Forelimb muscle (tissue), 1 donor: ENCODE measurements at regions not wholly inside any gene's neighbourhood (a gene's known extent, or its start where the extent isn't known, plus 50 kb on each side); places are given as distances from the start of the nearest gene placed in this dataset.
"Not testable (repeated sequence)": the region's sequence is repeated elsewhere in the genome, so short reads cannot be mapped to it uniquely, and the experiment has no call there.

Experiments
- DNase-seq: peaks from one replicate; pipeline ENCODE4 v3.0.0-alpha.2; 2013; ENCODE audit warnings: low read depth

DNA sequence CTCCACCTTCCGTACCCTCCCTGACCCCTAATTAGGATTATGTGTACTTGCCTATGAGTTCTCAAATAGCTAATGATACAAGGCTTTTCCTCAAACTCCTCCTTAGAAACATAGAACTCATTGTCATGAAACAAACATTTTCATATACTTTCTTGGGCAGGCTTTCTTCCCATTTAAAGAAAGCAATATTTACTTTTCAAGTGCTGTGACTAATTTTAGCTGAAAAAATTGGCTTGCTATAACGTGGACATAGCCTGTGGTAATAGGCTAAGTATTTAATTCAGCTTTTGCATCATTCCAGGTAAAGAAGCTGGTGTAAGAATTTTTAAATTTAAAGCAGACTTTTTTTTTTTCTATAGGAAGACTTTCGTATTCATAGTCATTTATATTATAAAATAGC, 208.7 kb downstream of the SOX2 start:
- no peak for DNase-seq

DNA sequence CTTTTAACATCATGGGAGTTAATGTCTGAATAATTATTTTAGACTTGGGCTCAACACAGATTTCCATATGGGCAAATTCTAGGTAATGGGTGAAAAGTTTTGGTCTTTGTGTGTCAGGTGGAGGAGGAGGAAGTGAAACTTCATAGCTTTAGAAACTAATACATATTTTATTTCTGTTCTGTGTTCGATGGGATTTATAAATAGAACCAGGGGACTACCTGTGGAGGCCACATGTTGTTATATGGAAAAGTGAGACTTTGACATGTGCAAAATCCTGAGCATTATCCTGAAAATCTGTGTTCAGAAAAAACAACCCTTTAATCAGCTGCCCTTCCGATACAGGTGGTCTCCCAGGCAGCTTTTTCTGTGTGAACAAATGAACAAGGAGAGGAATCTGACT, 209.5 kb downstream of the SOX2 start:
- no peak for DNase-seq

DNA sequence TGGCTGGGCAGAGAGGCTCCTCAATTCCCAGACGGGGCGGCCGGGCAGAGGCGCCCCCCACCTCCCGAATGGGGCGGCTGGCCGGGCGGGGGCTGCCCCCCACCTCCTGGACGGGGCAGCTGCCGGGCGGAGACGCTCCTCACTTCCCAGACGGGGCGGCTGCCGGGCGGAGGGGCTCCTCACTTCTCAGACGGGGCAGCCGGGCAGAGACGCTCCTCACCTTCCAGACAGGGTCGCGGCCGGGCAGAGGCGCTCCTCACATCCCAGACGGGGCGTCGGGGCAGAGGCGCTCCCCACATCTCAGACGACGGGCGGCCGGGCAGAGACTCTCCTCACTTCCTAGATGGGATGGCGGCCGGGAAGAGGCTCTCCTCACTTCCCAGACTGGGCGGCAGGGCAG, 214.1 kb downstream of the SOX2 start:
- not testable (repeated sequence) for DNase-seq

DNA sequence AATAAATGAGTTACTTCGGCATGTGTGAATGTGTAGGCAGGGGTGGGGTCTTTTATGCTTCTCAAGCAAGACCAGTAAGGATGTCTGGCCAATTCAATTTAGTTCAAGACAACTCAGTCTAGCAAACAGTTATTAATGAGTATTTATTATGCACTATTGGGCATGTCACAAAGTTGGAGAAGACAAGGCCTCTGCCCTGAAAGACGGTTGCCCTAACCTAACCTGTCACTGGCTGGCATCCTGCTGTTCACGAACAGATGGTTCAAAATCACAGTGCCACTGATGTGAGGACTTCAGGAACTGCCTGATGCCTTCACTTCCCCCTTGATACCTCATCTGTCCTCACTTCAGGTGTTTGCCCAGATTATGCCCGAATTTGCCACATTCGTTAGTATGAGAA, 217.8 kb downstream of the SOX2 start:
- no peak for DNase-seq

DNA sequence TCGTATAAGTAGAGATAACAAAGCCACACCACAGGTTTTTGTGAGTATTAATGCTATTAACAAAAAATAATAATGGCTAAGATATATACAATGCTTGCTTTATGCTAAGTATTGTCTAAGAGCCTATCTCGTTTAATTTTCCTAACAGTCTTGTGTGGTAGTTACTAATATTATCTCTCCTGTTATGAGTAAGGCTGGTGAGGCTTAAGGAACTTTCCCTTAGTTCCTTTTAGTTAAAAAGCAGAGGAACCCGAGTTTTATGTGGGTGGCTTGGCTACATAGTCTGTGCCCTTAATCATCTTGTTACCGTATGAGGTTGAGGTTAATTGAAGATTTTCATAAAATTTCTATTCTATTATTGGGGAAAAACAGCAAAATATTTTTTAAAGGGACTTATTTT, 218.4 kb downstream of the SOX2 start:
- no peak for DNase-seq

DNA sequence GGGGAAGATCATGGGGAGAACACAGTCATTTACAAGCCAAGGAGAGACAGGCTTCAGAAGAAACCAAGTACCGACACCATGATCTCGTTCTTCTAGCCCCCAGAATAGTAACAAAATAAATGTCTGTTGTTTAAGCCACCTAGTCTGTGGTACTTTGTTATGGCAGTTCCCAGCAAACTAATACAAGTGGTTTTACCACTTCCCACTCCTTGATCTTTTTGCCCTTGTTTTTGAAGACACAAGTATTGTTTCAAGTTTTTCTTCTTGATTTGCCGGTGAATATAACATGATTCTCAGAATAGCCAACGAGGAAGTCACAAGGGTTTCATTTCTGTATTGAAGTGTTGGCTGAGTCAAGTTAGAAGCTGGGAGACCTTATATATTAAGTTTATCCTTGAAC, 220.3 kb downstream of the SOX2 start:
- no peak for DNase-seq

DNA sequence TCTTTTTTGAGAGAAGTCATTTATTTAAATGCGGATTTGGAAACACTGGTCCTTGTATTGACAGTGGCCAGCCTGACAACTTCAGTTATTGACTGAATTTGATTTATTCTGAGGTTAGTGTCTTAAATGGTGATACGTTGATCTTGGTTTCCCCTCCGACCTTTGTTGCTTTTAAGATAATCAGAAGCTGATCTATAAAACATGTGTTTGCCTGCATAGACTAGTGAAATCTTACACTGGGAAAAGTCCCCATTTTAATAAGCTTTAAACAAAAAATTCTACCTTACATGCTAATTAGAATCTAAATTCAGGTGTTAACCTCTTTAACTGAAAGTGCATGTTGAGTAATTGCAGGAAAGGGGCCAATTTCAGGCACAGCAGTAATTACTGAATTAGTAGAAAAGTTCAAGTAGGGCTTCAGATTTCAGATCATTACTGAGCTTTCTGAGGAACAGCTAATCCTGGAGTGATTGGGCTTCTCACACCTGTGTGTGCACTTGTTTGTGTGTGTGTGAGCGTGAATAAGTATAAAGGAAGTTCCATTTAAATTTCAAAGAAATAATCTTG, 221.4 kb downstream of the SOX2 start:
- DNase-seq, result no peak

DNA sequence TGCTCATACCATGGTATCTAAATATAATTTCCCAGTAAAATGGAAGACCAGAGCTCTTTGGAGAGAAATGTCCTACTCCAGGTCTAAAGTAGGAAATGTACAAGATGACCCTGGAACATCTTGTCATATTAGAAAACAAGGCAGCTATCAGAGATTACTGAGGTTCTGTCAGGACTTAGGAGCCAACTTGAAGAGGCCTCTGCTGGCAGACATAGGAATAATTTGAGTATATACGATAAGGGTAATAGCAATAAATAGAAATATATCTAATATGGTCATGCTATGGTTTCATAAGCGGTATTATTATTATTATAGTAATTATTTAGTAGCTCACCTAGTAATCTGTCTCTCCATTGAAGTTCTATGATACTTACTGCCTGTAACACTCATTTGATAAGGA, 224.2 kb downstream of the SOX2 start:
- DNase-seq, result no peak

DNA sequence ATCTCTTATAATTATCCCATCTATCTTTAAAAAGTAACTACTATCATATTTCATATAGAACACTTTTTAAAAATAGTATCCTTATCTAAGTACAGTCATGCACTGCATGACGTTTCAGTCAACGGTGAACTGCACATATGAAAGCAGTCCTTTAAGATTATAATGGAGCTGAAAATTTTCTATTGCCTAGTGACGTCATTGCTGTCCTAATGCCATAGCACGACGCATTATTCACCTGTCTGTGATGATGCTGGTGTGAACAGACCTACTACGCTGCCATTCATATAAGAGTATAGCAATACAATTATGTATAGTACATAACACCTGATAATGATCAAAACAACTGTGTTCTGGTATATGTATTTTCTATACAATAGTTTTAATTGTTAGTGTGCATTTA, 225.0 kb downstream of the SOX2 start:
- no peak for DNase-seq

DNA sequence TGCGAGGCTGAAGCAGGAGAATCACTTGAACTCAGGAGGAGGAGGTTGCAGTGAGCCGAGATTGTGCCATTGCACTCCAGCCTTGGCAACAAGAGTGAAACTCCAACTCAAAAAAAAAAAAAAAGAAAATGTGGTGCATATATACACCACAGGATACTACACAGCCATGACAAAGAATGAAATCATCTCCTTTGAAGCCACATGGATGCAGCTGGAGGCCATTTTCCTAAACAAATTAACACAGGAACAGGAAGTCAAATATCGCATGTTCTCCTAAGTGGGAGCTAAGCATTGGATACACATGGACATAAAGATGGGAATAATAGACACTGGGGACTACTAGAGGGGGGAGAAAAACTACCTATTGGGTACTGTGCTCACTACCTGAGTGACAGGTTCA, 226.9 kb downstream of the SOX2 start:
- not testable (repeated sequence) for DNase-seq

DNA sequence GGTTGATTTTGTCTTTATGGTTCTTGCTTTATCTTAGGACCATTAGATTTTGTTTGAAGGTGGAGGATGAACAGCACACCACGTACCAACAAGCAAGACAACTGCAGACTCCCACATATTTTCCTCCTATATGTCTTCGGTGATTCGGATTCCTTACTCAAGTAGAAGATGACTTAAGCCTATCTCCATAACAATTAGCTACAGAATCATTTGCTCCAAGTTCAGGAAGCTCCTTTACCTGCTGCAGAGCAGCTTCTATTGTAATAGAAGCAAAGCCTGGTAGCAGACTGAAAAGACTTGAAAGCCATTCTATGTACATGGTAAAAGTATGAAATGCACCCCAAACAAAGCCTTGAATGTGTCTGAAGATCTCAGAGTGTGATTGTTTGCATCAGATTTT, 229.0 kb downstream of the SOX2 start:
- DNase-seq, result no peak

DNA sequence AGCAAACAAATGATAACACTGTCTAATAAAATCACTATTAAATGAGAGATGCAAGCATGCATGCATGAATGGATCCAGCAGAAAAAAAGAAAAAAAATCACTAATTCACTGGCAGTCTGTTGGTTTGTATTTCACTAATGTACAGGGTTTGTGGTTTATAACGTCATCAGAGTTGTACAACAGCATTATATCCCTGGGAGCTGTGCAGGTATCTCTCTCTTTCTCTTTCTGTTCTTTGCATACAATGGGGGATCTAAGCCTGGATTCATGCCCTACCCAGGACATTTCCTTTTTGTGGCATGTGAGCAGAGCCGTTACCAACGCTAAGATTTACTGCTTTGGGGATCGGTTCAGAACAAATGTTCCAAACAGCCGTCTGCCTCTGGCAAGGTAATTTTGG, 229.5 kb downstream of the SOX2 start:
- DNase-seq, result no peak

DNA sequence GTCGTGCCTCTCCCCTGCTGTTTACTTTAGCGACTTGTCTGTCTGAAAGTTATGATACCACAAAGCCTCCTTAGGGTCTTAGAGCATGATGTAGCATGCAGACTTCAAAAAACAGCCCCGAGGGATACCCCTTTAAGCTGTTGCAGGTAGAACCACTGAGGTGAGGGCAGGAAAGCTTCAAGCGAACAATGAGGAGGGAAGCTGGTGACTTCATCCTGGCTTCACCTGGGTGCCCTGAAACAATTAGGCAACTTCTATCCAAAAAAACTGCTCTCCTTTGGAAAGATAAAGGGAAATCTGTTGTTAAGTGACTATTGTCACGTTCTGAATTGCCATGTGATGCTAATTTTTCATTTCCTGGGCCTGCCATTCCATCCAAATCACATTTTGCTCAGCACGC, 231.6 kb downstream of the SOX2 start:
- DNase-seq, result no peak

DNA sequence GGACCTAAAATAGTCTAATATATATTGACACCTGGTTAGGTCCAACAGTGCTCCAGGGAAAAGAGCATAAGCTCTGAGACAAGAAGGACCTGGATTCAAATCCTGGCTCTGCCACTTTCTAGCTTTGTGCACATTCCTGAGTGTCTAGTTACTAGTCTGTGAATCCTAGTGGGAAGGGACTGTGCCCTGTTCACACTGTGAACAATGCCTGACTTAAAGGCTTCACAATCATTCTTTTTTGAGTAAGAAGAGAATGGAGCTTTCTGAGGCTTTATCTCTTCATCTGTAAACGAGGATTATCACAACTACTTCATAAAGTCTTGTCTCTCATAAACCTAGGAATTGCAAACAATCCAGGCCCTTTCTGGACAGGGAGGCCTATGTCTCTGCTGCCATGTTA, 235.9 kb downstream of the SOX2 start:
- no peak for DNase-seq

DNA sequence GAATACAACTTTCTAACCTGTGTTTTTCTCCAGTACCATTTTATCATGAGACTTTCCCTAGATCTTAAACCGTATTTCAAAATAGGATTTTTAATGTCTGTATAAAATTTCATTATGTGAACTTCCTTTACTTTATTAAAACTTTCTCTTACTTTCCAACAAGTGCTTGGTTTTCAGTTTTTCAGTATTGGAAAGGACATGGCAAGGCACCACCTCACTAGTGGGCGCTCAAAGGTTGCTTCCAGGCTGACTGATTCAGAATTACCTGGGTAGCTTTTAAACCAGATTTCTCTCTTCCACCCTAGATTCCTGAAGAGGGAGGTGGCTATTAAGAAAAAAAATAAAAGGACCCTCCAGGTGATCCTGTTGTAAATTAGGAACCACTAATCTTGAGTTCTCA, 236.6 kb downstream of the SOX2 start:
- no peak for DNase-seq

DNA sequence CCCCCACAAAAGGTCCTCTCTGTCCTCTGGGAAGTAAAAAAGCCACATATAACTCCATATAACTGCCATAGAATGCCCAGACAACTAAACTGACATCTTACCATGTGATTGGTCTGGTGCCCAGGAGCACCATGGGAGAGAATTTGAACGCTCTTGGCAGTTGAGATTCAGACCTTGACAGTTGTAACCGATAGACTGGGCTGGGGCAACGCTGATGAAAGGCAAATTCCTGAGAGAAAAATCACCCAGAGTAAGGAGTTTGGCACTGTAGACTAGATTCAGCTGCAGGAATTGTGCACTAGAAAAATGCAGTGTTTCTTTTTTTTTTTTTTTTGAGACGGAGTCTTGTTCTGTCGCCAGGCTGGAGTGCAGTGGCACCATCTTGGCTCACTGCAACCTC, 240.5 kb downstream of the SOX2 start:
- DNase-seq, result no peak

DNA sequence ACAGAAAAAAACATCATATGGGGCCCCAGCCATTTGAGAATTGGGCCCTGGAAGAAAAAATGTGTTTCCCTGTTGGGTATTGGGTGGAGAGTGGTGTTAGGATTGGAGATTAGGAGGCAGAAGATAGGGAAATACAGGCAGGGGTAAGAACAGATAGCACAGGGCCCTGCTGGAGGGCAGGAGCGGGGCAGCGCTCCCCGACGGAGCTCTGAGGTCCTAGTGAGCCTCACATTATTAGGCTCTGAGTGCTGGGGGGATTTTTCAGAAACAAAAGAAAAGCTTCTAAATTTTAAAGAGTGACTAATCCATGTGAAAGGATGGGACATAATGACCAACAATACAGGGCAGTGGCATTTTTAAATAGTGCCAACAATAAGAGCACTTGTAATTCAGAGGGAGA, 241.2 kb downstream of the SOX2 start:
- DNase-seq, result no peak

DNA sequence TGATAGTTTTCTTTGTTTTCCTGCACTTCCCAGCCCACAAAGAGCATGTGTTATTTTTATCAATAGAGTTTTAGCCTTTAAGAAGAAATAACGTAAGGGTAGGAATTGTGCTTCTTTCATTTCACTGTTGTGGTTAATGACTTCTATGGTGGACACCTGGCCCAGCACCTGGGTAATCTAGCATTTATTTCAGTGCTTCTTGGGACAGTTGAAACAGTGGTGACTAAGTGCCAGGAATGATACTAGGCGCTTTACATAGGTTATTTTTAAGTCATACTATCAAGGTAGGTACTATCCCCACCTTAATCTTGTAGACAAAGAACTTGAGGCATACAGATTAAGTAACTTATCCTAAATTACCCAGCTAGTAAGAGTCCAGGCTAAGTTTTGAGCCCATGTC, 243.8 kb downstream of the SOX2 start:
- no peak for DNase-seq

DNA sequence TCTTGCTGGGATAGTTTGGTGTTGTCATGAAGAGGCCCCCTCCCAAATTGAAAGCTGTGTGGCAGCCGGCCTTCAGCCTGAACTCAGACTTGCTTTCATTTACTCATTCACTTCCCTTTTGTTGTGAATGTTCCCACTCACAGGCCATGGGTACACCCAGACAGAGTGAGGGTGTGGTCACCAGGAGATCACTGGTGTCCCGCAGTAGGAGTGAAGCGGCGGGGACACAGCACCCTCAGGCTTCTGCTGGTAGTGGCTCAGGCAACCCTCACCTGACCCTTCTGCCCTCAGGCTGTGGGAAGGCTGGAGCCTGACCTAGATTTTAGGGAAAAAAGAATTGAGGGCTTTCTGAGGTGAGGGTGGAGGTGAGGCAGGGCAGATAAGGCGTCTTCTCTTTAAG, 244.4 kb downstream of the SOX2 start:
- no peak for DNase-seq

DNA sequence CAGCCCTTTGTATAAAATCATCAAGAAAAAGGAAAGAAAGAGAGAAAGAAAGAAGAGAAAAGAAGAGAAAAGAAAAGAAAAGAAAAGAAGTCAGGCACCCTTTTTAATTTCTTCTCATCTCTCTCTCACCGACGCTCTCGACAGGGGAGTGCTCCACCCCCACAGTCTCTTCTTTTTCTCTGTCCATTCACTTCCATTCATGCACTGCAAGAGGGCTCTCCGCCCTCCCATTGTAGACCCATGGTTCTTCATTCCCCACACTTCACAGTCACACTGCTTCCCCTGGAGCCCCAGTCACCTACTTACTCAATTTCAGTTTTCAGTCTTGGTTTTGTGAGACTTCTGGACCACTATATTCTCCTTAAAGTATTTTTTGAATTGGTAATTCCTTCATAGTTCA, 254.7 kb downstream of the SOX2 start:
- DNase-seq, result no peak

DNA sequence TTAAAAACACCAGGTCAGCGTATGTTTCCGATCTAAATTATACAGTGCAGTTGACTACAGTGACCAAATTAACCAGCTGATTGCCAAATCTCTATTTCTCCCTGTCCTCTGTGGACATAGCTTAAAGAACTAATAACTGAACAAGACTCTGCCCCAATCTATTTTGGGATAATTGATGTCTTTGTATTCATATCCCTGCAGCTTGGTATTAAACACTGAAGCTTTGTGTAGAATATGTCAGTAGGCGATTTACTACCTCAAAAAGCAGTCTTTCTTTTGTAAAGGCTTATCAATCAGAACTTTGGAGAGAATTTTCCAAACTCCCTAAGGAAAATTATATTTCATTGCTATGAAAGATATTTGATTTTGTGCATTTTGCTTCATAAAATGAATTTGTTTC, 258.2 kb downstream of the SOX2 start:
- no peak for DNase-seq

DNA sequence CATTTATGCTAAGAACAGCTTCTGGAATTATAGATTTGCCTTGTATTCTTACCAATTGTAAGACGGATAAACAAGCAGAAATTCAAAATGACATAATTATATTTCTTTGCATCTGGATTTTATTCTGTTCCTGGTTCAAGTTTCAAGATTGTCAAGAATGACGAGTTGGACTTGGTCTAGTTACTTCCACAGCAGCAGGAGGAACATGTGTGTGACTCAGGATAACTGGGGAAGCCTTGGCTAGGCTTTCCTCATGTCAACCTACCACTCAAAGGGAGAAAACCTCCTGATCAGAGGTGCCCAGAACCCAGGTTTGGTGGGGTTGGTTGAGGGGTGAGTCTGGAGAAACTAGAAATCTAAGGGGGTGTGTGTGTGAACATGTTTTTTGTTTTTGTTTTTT, 259.7 kb downstream of the SOX2 start:
- DNase-seq, result no peak

DNA sequence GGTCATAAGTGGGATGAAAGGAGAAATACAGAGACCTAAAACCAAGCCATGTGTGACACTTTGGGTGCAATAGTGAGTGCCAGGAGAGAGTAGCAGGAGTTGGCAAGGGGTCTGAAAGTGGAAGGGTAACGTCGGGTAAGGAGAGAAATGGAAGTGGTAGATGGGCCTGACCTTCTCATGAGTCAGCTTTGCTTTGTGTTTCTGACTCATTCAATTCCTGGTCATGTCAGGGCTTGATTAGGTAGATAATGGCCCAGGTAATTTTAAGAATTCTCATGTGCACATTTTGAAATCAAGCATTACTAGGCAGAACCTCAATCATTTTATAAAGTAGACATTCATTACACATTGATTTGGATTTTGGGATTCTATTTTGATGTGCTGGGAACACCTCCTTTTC, 262.5 kb downstream of the SOX2 start:
- DNase-seq, result no peak

DNA sequence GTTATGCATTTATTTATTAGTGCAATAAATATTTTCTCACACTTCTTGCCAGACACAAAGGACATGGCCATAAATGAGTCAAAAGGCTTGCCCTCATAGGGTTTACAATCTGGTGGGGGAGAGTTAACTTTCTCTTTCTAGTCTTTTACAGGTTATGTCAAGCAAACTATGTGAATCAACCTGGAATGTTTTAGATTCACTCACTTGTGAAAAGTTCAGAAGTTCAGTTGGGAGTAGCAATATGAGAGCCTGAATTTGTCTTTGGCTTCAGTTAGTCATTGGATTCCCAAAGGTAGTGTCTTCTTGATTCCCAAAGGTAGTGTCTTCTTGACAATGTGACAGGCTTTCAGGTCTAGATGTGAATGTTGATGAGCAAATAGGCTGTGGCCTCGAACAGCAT, 264.8 kb downstream of the SOX2 start:
- DNase-seq, result no peak

DNA sequence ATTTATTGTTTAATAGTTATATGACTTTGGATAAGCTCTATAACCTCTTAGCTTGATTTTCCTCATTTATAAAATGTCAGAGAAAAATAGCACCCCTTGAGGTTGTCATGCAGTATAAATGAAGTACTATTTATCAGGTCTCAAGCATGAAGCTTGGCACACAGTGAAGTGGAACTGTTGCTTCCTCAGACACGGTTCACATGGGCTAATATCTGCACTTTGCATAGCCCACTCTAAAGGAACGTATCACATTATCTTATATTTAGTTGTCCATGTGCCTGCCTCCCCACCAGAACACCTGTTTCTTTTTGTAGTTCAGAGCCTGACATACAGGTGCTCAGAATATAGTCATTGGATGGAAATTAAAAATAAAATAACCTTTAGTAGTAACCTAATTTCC, 273.7 kb downstream of the SOX2 start:
- DNase-seq, result no peak
